Neural cell (in vitro differentiated cells): ENCODE measurements at regions not wholly inside any gene's neighbourhood (a gene's known extent, or its start where the extent isn't known, plus 50 kb on each side); places are given as distances from the start of the nearest gene placed in this dataset.

ENCODE experiments used
- H2AFZ ChIP-seq: fragments of 200-600, 300-800 bp; sonication (generic), shearing (Covaris generic); 2 replicates; pipeline ENCODE4 v1.6.0; 2014; ENCODE audit warnings: low read depth, mild to moderate bottlenecking, antibody characterized with exemption, low read length, moderate library complexity
- H3F3A ChIP-seq: fragments of 200-600 bp; shearing (Covaris generic); 2 replicates; pipeline ENCODE4 v1.6.1; 2016; ENCODE audit warnings: mild to moderate bottlenecking, moderate library complexity, mixed read lengths, antibody characterized with exemption, low read length; ENCODE audit not compliant: insufficient read depth, poor library complexity, severe bottlenecking
- H3K27ac ChIP-seq: fragments of 200-600, 300-800 bp; sonication (generic), shearing (Covaris generic); 2 replicates; pipeline ENCODE4 v1.5.1; 2014; ENCODE audit warnings: mild to moderate bottlenecking, low read length, moderate library complexity
- H3K27me3 ChIP-seq: fragments of 300-800, 200-600 bp; sonication (generic), shearing (Covaris generic); 2 replicates; pipeline ENCODE4 v1.6.0; 2014; ENCODE audit warnings: mild to moderate bottlenecking, low read depth, low read length, moderate library complexity; ENCODE audit not compliant: insufficient read depth
- H3K36me3 ChIP-seq: fragments of 300-800, 200-600 bp; sonication (generic), shearing (Covaris generic); 2 replicates; pipeline ENCODE4 v1.5.1; 2014; ENCODE audit warnings: mild to moderate bottlenecking, antibody characterized with exemption, low read length, moderate library complexity; ENCODE audit not compliant: insufficient read depth
- H3K4me2 ChIP-seq: fragments of 300-800, 200-600 bp; sonication (generic), shearing (Covaris generic); 2 replicates; pipeline ENCODE4 v1.6.0; 2014; ENCODE audit warnings: mild to moderate bottlenecking, low read length
- H3K4me3 ChIP-seq: fragments of 300-800, 200-600 bp; sonication (generic), shearing (Covaris generic); 2 replicates; pipeline ENCODE4 v1.5.1; 2014; ENCODE audit warnings: mild to moderate bottlenecking, low read length, moderate library complexity
- H3K79me2 ChIP-seq: fragments of 200-600 bp; shearing (Covaris generic); replicated peaks from 2 replicates; pipeline ENCODE4 v1.6.0; 2014; ENCODE audit warnings: mild to moderate bottlenecking, low read length, moderate library complexity; ENCODE audit not compliant: insufficient read depth
- H3K9ac ChIP-seq: fragments of 300-800, 200-600 bp; sonication (generic), shearing (Covaris generic); 2 replicates; pipeline ENCODE4 v1.6.1; 2016; ENCODE audit warnings: mild to moderate bottlenecking, low read length, mixed read lengths
- H3K9me2 ChIP-seq: fragments of 200-600 bp; shearing (Covaris generic); 2 replicates; pipeline ENCODE4 v1.6.1; 2016; ENCODE audit warnings: mild to moderate bottlenecking, low read length, mixed read lengths; ENCODE audit not compliant: insufficient read depth
- H3K9me3 ChIP-seq: fragments of 200-600, 300-800 bp; sonication (generic), shearing (Covaris generic); 2 replicates; pipeline ENCODE4 v1.6.1; 2016; ENCODE audit warnings: mild to moderate bottlenecking, mixed run types, low read length, moderate library complexity, mixed read lengths
- H4K20me1 ChIP-seq: fragments of 200-600 bp; shearing (Covaris generic); 2 replicates; pipeline ENCODE4 v1.6.1; 2016; ENCODE audit warnings: mild to moderate bottlenecking, mixed run types; ENCODE audit not compliant: insufficient read depth
- EP300 ChIP-seq: fragments of 450-650 bp; conservative IDR thresholded peaks from 2 replicates; pipeline ENCODE4 v1.6.1; 2014; ENCODE audit warnings: antibody characterized with exemption, mild to moderate bottlenecking, moderate library complexity; ENCODE audit not compliant: poor library complexity, severe bottlenecking
- EZH2 ChIP-seq: fragments of 200-600, 300-800 bp; shearing (Covaris generic), sonication (generic); IDR thresholded peaks from 2 replicates; pipeline ENCODE4 v1.6.1; 2014; ENCODE audit warnings: antibody characterized with exemption, low read length, borderline replicate concordance, mild to moderate bottlenecking; ENCODE audit not compliant: insufficient read depth, poor library complexity, severe bottlenecking
- MXI1 ChIP-seq: fragments of 450-650 bp; conservative IDR thresholded peaks from 2 replicates; pipeline ENCODE4 v1.6.1; 2014; ENCODE audit warnings: antibody characterized with exemption, mild to moderate bottlenecking; ENCODE audit not compliant: poor library complexity, severe bottlenecking
- POLR2AphosphoS5 ChIP-seq: IDR thresholded peaks from 2 replicates; pipeline ENCODE4 v1.6.1; 2012
- RAD21 ChIP-seq: fragments of 450-650 bp; conservative IDR thresholded peaks from 2 replicates; pipeline ENCODE4 v1.6.1; 2014; ENCODE audit warnings: antibody characterized with exemption, mild to moderate bottlenecking, moderate library complexity
- SMC3 ChIP-seq: fragments of 450-650 bp; conservative IDR thresholded peaks from 2 replicates; pipeline ENCODE4 v1.6.1; 2014; ENCODE audit warnings: antibody characterized with exemption, mild to moderate bottlenecking, moderate library complexity; ENCODE audit not compliant: poor library complexity
- TAF1 ChIP-seq: IDR thresholded peaks from 2 replicates; pipeline ENCODE4 v1.6.1; 2012; ENCODE audit warnings: low read depth
- TF ChIP-seq, protein P1 (sequence below): fragments of 450-650 bp; IDR thresholded peaks from 2 replicates; pipeline ENCODE4 v1.5.1; 2014; ENCODE audit warnings: antibody characterized with exemption, mild to moderate bottlenecking, moderate library complexity; ENCODE audit not compliant: poor library complexity, severe bottlenecking
- TF ChIP-seq, protein P2 (sequence below): IDR thresholded peaks from 2 replicates; pipeline ENCODE4 v1.6.1; 2012; ENCODE audit warnings: borderline replicate concordance

DNA sequence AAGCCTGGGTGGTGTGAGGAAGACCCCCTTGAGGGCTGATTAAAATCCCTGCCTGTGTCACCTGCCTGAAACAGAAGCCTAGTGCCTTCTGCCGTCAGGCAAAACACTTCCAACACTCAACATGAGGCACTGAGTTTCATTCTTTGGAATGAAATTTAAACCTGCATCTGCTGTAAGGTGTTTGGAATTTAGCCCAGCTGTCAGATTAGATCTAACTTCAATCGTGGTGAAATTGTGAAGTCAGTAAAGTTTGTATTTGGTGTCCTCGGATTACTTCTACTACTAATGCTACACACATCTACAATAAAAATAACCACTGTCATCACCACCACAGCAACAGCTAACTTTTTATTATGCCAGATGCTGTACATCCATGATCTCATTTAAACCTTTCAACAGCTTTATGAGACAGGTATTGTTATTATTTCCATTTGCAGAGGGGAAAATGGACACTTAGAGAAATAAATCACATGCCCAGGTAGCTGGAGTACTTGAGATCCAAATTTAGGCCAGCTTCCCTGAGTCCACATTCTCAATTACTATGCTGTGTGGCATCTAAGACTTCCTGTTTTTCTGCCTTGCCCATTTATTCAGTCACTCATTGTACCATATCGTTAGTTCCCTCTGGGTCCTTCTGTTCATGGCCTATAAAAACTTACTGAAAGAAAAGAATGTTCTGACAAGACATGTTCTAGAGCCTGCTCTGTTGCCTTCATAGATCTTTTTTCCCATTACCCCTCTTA lies 98.2 kb upstream of the GCFC2 start:
- Histone ChIP-seq H3K4me2 (no peak overlapping the region), H4K20me1 (no peaks in the 10 kb centered on the region), H3K79me2 (no peaks in the 10 kb centered on the region), H3K36me3 (no peaks in the 10 kb centered on the region), H3K27me3 (no peaks in the 10 kb centered on the region), H3K4me3 (no peak overlapping the region), H3K9me2 (no peaks in the 10 kb centered on the region), H2AFZ (no peak overlapping the region), H3K27ac (no peak overlapping the region), H3F3A (no peaks in the 10 kb centered on the region), H3K9ac (no peak overlapping the region), H3K9me3 (no peaks in the 10 kb centered on the region)
- TF ChIP-seq RAD21: no peak
- TF ChIP-seq MXI1: no peak

DNA sequence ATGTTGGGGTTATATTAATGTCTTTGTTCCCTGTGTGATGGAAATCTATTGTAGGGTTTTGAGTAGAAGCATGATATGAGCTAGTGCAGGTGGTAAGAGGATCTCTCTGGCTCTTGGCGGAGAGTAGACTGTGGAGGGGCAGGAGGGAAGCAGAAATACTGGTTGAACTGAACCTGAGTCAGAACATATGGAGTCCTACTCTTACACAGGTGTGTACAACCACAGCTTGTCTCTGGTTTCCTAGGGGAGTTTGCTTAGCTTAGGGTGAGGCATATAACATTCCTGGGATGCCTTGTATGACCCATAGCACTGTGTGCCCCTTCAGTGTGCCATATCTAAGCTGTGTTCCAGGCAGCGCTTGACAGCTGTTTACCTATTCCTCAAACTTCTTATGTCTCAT lies 97.3 kb upstream of the GCFC2 start:
- H3F3A ChIP-seq: no peaks in the 10 kb centered on the region
- TF ChIP-seq EP300: no peak
- no peaks in the 10 kb centered on the region for H3K79me2 ChIP-seq
- H3K9ac ChIP-seq: no peak overlapping the region
- H3K9me3 ChIP-seq: no peaks in the 10 kb centered on the region
- no peak overlapping the region for H3K4me3 ChIP-seq
- no peaks in the 10 kb centered on the region for H3K27me3 ChIP-seq
- H3K4me2 ChIP-seq: no peak overlapping the region
- no peak overlapping the region for H2AFZ ChIP-seq
- H3K27ac ChIP-seq: no peak overlapping the region
- no peaks in the 10 kb centered on the region for H4K20me1 ChIP-seq
- no peaks in the 10 kb centered on the region for H3K9me2 ChIP-seq
- no peaks in the 10 kb centered on the region for H3K36me3 ChIP-seq

DNA sequence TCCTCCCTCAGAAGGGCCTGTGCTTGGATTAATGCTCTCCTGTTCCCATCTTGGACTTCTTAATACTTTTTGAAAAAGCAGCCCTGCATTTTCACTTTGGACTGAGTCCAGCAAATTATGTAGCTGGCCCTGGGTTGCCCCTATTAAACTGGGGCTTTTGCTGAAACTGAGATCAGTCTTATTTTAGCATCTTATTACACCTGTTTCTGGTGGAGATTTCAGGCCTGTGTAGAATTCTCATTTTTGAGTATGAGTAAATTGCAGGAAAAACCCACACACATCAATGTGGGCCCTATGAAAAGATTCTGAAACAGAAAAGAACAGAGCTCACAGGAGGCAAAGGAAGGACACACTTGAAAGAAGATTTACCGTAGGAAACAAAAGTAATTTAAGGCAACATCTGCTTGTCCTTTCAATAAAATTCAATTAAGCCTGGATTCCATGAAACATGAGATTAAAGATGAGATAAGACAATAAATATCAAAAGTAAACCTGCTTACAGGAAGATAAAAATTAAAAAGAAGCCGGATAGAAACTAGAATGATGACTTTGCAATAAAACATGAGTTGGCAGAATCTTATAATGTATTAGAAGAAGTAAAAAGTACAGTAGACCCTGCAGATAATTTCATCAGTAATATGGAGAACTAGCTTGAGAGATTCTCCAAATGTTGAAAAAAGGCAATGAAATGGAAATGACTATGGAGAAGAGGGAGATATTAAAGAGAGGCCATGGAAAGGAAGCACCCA lies 90.7 kb upstream of the GCFC2 start:
- Histone ChIP-seq H3K9me2 (no peaks in the 10 kb centered on the region), H3K9ac (no peak overlapping the region), H3F3A (no peaks in the 10 kb centered on the region), H3K36me3 (no peaks in the 10 kb centered on the region), H3K4me3 (no peak overlapping the region), H3K79me2 (no peaks in the 10 kb centered on the region), H3K4me2 (no peak overlapping the region), H3K27me3 (no peaks in the 10 kb centered on the region), H2AFZ (no peak overlapping the region), H3K9me3 (no peaks in the 10 kb centered on the region), H4K20me1 (no peaks in the 10 kb centered on the region), H3K27ac (no peak overlapping the region)
- no peak for TF ChIP-seq SMC3
- TF ChIP-seq EP300: no peak

DNA sequence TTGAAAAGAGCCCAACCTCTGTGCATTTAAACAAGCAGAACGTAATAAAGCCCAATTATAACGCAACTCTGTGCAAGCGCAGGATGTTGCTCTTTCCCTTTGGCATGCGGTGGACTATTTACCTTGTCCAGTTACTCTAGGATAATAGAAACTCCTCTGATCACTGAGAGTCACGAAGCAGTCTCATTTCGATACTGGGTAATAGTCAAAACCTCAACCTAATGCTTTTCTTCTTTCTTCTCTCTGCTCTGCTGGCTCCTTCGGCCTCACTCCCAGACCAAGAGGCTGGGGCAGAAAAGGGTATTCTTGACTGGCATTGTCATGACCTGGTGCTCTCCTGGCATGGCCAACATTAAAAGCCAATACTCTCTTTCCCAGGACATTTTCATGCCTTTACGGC lies 89.7 kb upstream of the GCFC2 start:
- H2AFZ ChIP-seq: no peak overlapping the region
- H3K27ac ChIP-seq: no peak overlapping the region
- no peaks in the 10 kb centered on the region for H3K79me2 ChIP-seq

More for the DNA sequence above, 89.7 kb upstream of the GCFC2 start:
- H3K36me3 ChIP-seq: no peaks in the 10 kb centered on the region
- H3K4me3 ChIP-seq: no peak overlapping the region
- H3K4me2 ChIP-seq: no peak overlapping the region
- no peaks in the 10 kb centered on the region for H3F3A ChIP-seq
- TF ChIP-seq TAF1: no peak
- no peak for TF ChIP-seq EZH2
- TF ChIP-seq POLR2AphosphoS5: no peak
- TF ChIP-seq, protein P1, sequence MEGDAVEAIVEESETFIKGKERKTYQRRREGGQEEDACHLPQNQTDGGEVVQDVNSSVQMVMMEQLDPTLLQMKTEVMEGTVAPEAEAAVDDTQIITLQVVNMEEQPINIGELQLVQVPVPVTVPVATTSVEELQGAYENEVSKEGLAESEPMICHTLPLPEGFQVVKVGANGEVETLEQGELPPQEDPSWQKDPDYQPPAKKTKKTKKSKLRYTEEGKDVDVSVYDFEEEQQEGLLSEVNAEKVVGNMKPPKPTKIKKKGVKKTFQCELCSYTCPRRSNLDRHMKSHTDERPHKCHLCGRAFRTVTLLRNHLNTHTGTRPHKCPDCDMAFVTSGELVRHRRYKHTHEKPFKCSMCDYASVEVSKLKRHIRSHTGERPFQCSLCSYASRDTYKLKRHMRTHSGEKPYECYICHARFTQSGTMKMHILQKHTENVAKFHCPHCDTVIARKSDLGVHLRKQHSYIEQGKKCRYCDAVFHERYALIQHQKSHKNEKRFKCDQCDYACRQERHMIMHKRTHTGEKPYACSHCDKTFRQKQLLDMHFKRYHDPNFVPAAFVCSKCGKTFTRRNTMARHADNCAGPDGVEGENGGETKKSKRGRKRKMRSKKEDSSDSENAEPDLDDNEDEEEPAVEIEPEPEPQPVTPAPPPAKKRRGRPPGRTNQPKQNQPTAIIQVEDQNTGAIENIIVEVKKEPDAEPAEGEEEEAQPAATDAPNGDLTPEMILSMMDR: no peak
- no peak for TF ChIP-seq RAD21
- TF ChIP-seq MXI1: no peak
- no peak for TF ChIP-seq SMC3
- TF ChIP-seq, protein P2, sequence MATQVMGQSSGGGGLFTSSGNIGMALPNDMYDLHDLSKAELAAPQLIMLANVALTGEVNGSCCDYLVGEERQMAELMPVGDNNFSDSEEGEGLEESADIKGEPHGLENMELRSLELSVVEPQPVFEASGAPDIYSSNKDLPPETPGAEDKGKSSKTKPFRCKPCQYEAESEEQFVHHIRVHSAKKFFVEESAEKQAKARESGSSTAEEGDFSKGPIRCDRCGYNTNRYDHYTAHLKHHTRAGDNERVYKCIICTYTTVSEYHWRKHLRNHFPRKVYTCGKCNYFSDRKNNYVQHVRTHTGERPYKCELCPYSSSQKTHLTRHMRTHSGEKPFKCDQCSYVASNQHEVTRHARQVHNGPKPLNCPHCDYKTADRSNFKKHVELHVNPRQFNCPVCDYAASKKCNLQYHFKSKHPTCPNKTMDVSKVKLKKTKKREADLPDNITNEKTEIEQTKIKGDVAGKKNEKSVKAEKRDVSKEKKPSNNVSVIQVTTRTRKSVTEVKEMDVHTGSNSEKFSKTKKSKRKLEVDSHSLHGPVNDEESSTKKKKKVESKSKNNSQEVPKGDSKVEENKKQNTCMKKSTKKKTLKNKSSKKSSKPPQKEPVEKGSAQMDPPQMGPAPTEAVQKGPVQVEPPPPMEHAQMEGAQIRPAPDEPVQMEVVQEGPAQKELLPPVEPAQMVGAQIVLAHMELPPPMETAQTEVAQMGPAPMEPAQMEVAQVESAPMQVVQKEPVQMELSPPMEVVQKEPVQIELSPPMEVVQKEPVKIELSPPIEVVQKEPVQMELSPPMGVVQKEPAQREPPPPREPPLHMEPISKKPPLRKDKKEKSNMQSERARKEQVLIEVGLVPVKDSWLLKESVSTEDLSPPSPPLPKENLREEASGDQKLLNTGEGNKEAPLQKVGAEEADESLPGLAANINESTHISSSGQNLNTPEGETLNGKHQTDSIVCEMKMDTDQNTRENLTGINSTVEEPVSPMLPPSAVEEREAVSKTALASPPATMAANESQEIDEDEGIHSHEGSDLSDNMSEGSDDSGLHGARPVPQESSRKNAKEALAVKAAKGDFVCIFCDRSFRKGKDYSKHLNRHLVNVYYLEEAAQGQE: no peak
- TF ChIP-seq EP300: no peak
- H4K20me1 ChIP-seq: no peaks in the 10 kb centered on the region
- no peaks in the 10 kb centered on the region for H3K9me3 ChIP-seq
- H3K27me3 ChIP-seq: no peaks in the 10 kb centered on the region
- H3K9me2 ChIP-seq: no peaks in the 10 kb centered on the region
- no peak overlapping the region for H3K9ac ChIP-seq
